ENCODE measurements at regions not wholly inside any gene's neighbourhood (a gene's known extent, or its start where the extent isn't known, plus 50 kb on each side); places are given as distances from the start of the nearest gene placed in this dataset.

DNA sequence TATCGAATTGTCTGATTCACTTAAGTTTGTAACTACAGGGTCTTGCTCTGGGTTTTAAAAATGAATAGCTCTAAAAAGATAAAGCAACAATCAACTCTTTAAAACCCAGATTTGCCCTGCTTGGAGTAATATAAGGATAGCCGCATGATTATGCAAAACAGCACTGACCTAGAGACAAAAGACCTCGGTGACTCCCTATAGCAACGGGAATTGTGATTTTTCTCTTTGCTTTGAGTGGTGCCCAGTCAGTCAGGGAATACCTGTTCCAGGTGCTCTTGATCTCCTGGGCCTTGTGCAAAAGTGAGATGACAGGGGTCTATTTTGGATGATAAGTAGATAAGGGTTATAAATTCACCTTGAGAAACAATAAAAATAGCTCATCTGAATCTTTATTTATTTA lies 336.3 kb upstream of the NOX3 start:
- H3K4me3 ChIP-seq (ENCODE audit: low read length): no peak overlapping the region
- no peak for DNase-seq (ENCODE audit: low read depth)
- TF ChIP-seq CTCF (IDR thresholded peaks at IDR 0.05; ENCODE audit: insufficient read depth, low read depth, low read length, missing control alignments): no peak

DNA sequence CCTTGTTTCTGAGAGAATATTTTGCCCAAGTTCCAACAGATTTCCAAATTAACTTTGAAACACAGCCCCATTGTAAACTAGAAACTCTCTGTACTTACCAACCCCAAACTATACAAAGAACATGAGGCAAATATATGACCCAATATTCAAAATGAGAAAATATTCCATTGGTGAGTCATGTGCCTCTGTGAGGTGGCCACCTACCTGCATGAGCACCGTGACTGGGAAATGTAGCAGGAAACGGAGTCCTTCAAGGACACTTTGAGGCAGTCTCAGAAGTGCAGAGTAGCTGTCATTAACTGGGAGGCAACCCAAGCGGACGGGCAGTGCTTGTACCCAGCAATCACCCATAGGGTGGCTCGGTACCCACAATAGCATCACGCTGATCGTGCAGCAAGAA lies 335.5 kb upstream of the NOX3 start:
- TF ChIP-seq CTCF (IDR thresholded peaks at IDR 0.05; ENCODE audit: insufficient read depth, low read depth, low read length, missing control alignments): no peak
- peak; percentile 45 for DNase-seq (ENCODE audit: low read depth)
- H3K4me3 ChIP-seq (ENCODE audit: low read length): no peak overlapping the region

DNA sequence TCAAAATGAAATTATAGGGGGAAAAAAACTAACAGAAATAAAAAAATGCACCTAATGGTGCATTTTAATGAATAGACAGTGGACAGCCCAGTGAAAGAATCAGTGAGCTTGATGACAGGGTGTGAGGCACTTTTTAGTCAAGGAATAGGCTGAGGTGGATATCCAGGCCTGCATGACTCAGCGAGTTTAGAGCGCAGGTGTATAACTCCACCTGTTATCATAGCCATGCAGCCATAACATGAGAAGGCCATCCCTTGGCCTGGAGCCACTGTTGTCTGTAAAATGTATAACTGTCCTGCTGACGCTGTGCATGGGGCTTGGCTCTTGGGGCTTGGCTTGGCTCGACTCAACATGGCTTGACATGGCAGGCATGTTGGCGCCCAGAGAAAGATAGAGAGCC lies 331.5 kb upstream of the NOX3 start:
- TF ChIP-seq CTCF (IDR thresholded peaks at IDR 0.05; ENCODE audit: insufficient read depth, low read depth, low read length, missing control alignments): no peak
- DNase-seq (ENCODE audit: low read depth): no peak
- no peak overlapping the region for H3K4me3 ChIP-seq (ENCODE audit: low read length)

DNA sequence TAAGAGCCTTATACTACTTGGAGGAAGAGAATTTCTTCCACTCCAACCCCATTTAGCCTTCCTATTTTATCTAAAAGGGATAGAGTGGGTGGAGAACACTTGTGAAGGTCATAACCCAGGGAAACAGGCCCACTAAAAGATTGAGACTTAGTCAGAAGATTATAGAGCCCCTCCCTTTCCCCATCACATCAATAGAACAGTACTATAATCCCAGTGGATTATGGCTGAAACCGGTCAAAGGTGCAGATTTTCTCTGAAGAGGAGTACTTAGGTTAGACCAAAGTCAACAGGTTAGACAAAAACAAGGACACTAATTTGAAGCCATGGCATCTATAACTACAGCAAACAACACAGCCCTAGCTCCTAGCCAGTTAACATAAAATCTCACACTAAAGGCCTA lies 330.9 kb upstream of the NOX3 start:
- TF ChIP-seq CTCF (IDR thresholded peaks at IDR 0.05; ENCODE audit: insufficient read depth, low read depth, low read length, missing control alignments): no peak
- DNase-seq (ENCODE audit: low read depth): no peak
- no peak overlapping the region for H3K4me3 ChIP-seq (ENCODE audit: low read length)

- H3K4me3 ChIP-seq (ENCODE audit: low read length): no peak overlapping the region
- DNase-seq (ENCODE audit: low read depth): no peak
- TF ChIP-seq CTCF (IDR thresholded peaks at IDR 0.05; ENCODE audit: insufficient read depth, low read depth, low read length, missing control alignments): no peak
These were observed 327.3 kb upstream of the NOX3 start for GRCh38 chr6:155782739-155783459.

- peak; percentile 95 for DNase-seq (ENCODE audit: low read depth)
- TF ChIP-seq CTCF (IDR thresholded peaks at IDR 0.05; ENCODE audit: insufficient read depth, low read depth, low read length, missing control alignments): no peak
- no peak overlapping the region for H3K4me3 ChIP-seq (ENCODE audit: low read length)
These were observed 326.7 kb upstream of the NOX3 start for GRCh38 chr6:155782320-155782731.

GRCh38 chr6:155779456-155779855 lies 323.8 kb upstream of the NOX3 start:
- TF ChIP-seq CTCF (IDR thresholded peaks at IDR 0.05; ENCODE audit: insufficient read depth, low read depth, low read length, missing control alignments): no peak
- no peak overlapping the region for H3K4me3 ChIP-seq (ENCODE audit: low read length)
- no peak for DNase-seq (ENCODE audit: low read depth)
